Fibroblast of pulmonary artery (primary cell): ENCODE measurements at regions not wholly inside any gene's neighbourhood (a gene's known extent, or its start where the extent isn't known, plus 50 kb on each side); places are given as distances from the start of the nearest gene placed in this dataset.

Experiments
- DNase-seq: peaks from one replicate; pipeline ENCODE4 v3.0.0-alpha.2; 2010; ENCODE audit warnings: low read depth
- H3K4me3 ChIP-seq: replicated peaks from 2 replicates; pipeline ENCODE4 v1.5.1; 2011; ENCODE audit warnings: low read depth, mild to moderate bottlenecking, control low read depth, low read length, moderate library complexity
- CTCF ChIP-seq: IDR thresholded peaks from 2 replicates; pipeline ENCODE4 v1.5.1; 2011; ENCODE audit warnings: mild to moderate bottlenecking, control low read depth, low read length, inconsistent platforms; ENCODE audit errors: missing control alignments

DNA sequence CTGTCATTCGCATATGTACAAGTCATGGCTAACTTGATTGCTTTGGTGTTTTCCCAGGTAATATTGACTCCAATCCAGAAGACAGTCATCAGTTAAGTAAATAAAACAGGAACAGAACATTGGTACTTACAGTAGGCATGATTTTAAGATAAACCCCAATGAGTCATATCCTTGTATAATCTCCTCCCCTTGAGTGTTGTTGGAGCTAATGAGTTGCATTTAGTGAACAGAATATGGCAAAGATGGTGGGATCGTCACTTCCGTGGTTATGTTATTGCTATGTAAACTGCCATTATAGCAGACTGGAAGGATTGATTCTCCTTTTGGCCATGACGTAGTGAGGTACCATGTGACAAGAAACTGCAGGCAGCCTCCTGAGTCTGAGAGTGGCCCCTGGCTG is 102.2 kb downstream of the TMX1 start:
- no peak for TF ChIP-seq CTCF
- H3K4me3 ChIP-seq: no peak overlapping the region
- DNase-seq: no peak

- no peak for DNase-seq
- no peak for TF ChIP-seq CTCF
- H3K4me3 ChIP-seq: no peak overlapping the region
Measured at GRCh38 chr14:51351997-51352396, 112.0 kb downstream of the TMX1 start.

- no peak for TF ChIP-seq CTCF
- no peak overlapping the region for H3K4me3 ChIP-seq
- no peak for DNase-seq
Measured at GRCh38 chr14:51353901-51354300, 113.9 kb downstream of the TMX1 start.

DNA sequence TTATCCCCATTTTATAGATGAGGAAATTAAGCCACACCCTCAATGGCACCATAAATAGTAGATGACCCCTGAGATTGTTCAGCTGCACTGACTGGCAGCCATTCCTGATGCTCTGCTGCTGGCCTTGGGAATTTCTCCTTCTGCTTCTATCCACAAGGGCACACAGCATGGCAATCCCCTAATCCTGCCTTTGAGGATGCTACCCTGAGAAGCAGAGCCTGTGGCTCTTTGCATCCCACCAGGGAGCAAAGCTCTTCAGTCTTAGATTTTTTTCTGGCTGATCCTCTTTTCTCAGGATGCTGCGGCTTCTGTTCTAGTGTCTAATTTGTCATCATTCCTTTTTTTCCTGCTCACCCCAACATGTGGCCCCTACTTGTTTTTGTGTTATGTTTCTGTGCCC is 114.8 kb downstream of the TMX1 start:
- DNase-seq: no peak
- no peak overlapping the region for H3K4me3 ChIP-seq
- no peak for TF ChIP-seq CTCF

DNA sequence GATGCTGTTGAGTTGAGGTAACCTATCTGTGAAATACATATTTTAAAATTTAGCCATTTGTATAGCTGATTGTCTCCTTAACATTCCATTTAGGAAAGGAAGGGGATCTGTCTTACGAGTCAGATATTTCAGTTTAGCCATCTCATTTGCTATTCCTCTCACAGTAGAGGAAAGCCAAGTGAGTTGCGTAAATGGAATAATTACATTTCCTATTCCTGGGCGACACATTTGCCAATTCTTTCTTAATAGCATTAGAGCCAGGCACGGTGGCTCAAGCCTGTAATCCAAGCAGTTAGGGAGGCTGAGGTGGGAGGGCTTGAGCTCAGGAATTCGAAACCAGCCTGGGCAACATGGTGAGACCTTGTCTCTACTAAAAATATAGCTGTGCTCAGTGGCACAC is 116.3 kb downstream of the TMX1 start:
- TF ChIP-seq CTCF: no peak
- no peak for DNase-seq
- H3K4me3 ChIP-seq: no peak overlapping the region

GRCh38 chr14:51357250-51357649 is 117.2 kb downstream of the TMX1 start:
- DNase-seq: no peak
- H3K4me3 ChIP-seq: no peak overlapping the region
- TF ChIP-seq CTCF: no peak

GRCh38 chr14:51360592-51360991 is 120.5 kb downstream of the TMX1 start:
- H3K4me3 ChIP-seq: no peak overlapping the region
- no peak for DNase-seq
- TF ChIP-seq CTCF: no peak
